ENCODE measurements at regions not wholly inside any gene's neighbourhood (a gene's known extent, or its start where the extent isn't known, plus 50 kb on each side); places are given as distances from the start of the nearest gene placed in this dataset.
"Not testable (repeated sequence)": the region's sequence is repeated elsewhere in the genome, so short reads cannot be mapped to it uniquely, and the experiment has no call there.

DNA sequence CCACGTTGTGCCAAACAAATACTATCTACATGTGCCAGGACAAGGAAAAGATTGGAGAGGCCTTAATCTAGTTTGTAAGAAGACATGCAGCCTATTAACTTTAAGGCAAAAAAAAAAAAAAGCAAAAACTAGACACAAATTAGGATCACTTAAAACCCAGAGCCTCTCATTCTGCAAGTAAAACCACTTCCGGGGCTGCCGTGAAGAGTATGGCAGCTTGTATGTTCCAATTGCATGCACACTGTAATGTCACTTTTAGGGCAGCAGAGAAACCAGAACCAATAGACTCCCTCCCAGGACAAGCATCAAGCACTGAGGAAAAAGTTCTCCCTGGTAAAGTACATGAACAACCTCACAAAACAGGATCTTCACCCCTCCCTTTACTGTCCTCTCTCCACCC is 70.6 kb downstream of the RSL24D1 start:
- DNase-seq, result no peak

DNA sequence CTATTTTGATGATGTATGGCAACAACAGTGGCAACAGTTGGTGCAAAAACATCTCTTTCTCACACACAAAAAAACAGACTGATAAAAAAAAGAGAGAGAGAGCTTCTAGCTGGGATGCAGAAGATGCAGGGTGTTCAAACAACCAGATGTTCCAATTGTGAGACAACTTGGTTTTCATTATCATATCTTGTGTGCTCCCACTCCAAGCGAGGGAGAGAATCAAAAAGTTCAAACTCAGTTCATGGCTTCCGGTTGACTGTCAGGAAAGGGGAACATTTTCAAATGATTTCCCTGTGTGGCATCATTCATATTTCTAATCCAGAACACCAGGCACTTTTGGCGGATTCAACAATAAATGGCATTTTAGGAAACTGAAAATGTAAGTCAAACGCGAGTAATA is 72.1 kb downstream of the RSL24D1 start:
- DNase-seq, result no peak

DNA sequence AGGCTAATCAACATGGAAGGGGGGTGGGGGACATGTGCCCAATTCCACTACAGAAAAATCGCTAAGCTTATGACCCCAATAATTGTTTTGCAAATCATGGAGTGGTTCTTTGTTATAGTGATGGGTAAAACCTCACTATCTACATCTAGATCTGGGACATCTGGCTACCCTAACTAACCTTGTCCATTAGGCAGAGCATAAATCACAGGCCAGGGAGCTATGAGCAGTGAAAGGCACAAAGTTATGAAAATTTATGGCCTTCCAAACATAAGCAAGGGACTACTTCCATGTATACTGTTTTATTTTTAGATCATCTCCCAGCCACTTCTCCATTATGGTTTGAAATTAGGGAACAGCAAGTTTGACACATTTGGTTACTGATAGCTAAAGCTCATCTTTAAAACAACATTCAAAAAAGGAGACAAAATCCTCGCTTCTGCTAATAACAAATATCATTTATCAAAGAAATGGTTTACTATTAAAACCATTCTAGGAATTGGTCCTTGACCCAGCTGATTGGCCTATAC is 78.3 kb downstream of the RSL24D1 start:
- DNase-seq, result no peak

DNA sequence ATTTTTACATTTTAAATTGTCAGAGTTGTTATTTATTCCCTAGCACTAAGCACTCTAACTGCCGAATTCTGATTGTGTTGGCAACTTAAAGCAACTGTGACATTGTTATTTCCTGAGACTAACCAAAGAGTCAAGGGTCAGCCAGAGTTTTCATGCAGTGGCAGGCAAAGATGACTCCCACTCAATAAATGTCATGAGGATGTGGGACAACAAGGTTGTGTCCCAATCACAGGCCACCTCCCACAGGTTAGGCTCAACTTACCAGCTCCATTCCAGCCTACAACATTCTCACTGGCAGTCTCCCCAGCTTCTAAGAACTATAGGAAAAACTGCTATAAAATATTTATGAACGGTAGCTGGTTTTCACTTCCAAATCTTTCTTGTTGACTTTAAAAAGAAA is 80.1 kb downstream of the RSL24D1 start:
- DNase-seq, result no peak

DNA sequence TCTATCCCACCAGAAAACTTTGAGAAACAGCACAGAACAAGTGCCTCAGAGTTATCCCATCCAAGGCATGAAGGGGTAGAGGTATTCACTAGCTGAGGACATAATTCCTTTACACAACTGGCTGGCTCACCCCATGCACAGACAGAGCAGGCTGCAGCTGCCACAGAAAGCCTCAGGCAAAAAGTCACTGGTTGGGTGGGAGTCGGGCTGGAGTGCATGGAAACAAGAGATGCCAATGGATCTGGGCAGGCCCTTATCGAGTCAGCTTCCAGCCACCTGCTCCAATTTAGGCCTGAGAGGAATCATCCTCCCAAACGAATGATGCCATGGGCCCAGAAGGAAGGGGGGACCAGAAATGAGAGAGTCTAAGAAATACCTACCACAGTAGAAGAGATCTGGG is 83.0 kb downstream of the RSL24D1 start:
- DNase-seq, result no peak

DNA sequence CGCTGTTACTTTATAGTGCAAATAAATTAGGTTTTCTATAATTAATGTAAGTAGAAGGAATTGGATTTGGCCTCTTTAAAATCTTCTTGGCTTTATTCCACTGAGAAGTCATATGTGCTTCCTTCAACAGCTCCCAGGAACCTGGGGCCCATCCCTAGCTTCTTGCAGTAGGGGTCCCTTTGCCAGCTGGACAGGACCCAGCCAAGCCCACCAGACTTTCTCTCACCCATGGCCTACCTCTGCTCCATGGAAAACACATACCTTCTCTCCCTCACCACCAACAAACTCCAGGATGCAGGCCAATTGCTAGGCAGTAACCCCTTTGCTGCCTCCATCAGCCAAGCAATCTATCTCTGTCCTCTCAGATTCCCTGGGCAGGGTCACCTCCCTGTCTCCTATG is 84.0 kb downstream of the RSL24D1 start:
- DNase-seq, result no peak

DNA sequence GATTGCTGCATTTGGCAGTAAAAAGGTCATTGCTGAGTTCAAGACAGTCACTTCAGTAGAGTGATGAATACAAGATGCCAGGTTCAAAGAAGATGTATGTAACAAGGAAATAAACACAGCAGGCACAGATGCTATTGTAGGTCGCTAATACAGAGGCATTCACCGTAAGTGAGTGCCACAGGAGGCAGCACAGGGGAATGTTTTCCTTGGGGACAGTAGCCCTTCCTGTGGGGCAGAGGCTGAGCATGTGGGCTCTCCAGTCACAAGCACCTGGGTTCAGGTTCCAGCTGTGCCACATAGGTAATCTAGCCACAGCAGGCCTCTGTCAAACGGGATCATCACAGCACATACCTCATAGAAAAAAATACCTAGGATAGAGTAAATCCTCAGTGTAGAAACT is 86.3 kb downstream of the RSL24D1 start:
- DNase-seq, result no peak

DNA sequence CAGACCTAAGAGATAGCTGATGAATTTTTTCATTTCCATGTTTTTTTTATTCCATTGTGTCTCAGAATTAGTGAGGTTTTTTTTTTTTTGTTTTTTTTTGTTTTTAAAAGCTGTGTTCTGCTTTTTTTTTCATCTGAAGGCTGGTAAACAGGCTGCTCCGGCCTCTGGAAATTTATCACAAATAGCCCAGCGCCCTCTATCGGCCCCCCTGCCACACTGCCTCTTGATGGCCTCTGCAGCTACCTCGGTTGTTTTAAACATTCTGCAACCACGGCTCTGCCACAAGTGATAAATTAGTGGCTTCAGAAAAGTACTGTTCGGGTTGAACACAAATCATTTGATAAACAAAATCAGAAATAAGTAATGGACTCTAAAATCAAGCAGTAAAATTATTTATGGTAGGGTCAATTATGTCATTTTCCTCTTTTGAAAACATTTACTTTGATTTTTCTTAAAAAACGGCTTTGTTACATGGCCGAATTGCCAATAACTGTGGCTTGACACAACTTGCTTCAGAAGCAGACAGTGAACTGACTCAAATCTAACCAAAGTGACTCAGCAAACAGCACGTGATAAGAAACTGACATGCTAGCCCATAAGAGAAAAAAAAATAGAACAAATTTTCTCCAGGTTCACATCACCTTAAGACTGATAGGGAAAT is 87.8 kb downstream of the RSL24D1 start:
- peak in 56 of 58 donors; percentile 1 to 83 (median 38) for DNase-seq

DNA sequence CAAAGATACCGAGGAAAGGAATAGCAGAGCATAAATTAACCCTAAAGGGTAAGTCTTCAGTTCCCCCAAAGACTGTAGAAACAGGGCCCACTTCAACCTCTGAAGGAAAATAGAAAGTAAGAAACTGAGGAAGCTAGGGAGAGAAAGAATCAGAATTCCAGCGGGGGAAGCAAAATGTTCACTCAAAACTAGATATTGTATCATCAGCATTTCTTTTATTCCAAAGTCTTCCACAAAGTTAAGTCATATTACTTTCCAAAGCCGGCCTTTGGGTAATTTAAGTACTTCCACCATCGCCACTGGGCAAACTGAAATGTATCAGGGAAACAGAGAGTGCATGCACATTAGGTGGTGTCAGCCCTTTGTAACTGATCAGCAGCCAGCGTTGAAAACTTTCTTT is 88.3 kb downstream of the RSL24D1 start:
- peak in 1 of 58 donors; percentile 6 for DNase-seq

DNA sequence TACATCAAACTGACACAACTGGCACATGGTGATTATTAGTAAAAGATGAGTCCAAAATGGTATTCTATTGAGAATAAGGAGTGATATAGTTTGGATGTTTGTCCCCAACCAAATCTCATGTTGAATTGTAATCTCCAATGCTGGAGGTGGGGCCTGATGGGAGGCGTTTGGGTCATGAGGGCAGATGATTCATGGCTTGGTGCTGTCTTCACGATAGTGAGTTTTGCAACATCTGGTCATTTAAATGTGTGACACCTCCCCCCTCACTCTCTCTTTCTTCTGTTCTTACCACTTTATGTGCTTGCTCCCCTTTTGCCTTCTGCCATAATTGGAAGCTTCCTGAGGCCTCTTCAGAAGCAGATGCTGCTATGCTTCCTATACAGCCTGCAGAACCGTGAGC is 90.6 kb downstream of the RSL24D1 start:
- DNase-seq, result no peak

DNA sequence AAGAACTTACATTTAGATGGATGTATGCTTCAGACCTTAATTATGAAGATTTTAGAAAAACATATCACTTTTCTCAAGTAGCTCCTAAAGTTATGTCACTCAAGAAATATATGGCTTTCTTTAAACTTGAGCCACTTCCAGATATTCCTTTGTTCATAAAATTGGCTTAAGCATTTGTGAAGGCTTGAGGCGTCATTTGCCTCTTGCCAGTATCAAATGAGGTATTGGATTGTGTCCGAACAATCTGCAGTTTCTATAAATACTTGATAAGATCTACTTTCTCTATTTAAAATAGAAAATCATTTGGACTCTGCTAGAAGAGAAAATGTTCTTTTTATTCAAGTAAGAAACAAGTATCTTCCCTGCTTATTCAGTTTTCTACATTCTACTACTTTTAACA is 102.6 kb downstream of the RSL24D1 start:
- DNase-seq, result no peak

DNA sequence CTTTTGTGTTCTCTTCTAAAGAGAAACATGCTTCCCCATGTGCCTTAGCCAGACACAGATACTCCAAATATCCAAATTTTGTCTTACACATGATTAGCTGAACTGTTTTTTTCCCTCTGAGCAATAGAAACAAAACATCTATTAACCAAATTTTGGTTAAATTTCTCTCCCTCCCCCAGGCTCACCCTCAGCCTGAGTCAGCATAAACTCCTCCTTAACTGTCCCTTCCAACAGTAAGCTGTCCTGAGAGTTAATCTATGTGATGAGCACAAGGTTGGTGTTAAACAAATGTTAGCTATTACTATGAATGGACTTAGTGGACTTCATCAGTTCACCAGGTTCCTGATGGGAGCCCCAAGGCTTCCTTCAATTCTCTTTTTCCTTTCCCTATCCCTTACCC is 108.5 kb downstream of the RSL24D1 start:
- no peak for DNase-seq

DNA sequence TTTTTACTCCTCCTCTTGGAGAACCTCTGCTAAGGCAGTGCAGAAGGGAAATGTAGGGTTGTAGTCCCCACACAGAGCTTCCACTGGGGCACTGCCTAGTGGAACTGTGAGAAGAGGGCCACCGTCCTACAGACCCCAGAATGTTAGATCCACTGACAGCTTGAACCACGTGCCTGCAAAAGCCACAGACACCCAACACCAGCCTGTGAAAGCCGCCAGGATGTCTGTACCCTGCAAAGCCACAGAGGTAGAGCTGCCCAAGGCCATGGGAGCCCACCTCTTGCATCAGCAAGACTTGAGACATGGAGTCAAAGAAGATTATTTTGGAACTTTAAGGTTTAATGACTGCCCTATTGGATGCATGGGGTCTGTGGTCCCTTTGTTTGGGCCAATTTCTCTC is 112.1 kb downstream of the RSL24D1 start:
- no peak for DNase-seq

DNA sequence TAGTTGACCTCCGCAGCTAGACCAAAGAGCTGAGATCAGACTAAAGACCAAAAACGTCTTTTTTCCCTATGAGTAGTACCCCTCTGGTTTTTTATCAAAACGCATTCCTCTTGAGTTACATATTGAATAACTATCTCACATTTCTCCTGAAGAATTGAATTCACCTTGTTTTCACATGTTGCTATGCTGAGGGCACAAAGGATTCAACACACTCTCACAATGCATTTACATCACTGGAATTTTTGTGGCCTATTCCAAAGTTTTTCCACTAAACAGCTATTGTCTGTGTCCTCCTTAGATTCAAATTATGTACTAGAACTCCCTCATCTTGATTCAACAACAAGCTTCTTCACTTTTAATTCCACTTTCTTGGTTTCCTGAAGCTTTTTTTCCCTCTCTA is 112.5 kb downstream of the RSL24D1 start:
- DNase-seq, result no peak

DNA sequence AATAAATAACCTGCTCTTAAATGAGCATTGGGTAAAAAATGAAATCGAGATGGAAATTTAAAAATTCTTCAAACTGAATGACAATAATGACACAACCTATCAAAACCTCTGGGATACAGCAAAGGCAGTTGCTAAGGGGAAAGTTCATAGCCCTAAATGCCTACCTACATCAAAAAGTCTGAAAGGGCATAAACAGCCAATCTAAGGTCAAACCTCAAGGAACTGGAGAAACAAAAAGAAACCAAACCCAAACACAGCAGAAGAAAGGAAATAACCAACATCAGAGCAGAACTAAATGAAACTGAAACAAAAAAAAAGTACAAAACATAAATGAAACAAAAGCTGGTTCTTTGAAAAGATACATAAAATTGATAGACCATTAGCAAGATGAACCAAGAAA is 119.7 kb downstream of the RSL24D1 start:
- not testable (repeated sequence) for DNase-seq

DNA sequence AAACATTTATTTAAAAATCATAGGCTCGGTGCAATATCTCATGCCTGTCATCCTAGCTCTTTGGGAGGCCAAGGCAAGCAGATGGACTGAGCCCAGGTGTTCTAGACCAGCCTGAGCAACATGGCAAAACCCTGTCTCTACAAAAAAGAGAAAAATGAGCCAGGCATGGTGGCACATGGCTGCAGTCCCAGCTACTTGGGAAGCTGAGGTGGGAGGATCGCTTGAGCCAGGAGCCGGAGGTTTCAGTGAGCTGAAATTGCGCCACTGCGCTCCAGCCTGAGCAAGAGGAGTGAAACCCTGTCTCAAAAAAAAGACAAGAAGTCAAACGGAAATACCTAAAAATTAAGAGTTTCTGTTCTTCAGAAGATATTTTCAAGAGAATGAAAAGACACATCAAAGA is 122.3 kb downstream of the RSL24D1 start:
- no peak for DNase-seq

DNA sequence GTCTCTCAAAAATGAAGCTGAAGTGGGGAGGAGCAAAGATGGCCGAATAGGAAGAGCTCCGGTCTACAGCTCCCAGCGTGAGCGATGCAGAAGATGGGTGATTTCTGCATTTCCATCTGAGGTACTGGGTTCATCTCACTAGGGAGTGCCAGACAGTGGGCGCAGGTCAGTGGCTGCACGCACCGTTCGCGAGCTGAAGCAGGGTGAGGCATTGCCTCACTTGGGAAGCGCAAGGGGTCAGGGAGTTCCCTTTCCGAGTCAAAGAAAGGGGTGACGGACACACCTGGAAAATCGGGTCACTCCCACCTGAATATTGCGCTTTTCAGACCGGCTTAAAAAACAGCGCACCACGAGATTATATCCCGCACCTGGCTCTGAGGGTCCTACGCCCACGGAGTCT is 132.8 kb downstream of the RSL24D1 start:
- not testable (repeated sequence) for DNase-seq

DNA sequence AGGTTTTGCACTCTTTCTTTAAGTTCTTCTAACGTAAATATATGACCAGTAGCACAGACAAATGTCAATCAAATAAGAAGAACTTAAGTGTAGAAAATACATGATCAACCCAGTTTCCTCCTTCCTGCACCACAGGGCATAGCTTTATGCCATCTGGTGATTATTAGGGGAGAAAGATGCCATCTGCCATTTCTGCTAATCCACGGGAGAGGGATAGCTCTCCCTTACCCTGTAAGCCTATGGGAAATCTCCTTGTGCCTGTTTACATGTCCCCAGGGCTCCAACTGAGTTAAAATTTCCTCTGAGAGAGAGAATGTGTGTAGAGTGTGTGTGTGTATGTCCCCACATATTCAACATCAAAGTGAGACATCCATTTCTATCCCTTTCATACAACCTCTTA is 135.9 kb downstream of the RSL24D1 start:
- no peak for DNase-seq

DNA sequence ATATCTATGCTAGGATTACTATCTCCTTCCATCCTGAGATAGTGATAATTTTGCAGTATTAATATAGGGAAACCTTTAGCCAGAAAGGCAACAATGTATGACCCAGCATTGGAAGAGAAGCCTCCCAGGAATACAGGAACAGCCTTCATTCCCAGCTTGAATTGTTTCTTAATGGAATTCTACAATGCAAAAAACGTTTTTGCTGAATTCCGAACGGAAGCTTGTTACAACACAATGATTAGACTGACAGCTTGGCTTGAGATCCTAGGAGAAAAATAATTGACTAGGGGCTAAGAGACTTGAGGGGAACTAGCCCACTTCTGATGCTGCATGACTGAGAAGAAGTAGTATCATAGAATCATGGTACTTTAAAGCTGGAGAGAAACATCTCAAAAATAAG is 140.2 kb downstream of the RSL24D1 start:
- DNase-seq, result no peak

DNA sequence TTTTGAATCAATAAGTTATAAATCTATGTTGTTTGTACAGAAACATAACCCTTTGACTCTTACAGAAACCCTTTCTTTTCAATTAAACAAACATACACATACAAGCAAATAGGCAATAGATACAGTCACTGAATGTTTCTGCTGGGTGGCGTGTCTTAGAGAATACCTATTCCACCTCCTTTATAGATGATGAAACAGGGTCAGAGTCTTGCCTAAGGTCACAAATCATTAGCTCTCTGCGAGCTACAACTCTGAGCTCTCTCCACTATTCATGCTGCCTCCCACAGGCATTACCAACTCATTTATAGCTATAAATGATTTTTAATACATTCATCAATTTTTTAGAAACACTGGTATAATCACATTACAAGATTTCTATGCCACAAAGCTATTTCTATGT is 152.6 kb downstream of the RSL24D1 start:
- no peak for DNase-seq

DNA sequence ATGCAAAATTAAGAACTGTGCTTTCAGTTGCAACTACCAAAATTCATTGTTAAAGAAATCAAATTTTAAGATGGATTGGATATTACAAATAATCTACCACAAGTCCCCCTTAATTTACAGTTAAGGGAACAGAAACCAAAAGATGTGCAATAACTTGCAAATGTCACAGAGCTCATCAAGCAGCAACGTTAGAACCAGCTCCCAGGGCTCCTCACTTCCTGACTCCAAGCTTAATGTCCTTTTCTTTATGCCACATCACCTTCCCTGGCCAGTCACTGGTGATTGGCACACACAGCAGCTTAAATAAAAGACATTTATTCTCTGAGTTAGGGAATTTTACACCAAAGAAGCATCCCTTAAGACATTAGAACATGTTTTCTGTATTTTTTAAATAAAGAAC is 159.7 kb downstream of the RSL24D1 start:
- no peak for DNase-seq

DNA sequence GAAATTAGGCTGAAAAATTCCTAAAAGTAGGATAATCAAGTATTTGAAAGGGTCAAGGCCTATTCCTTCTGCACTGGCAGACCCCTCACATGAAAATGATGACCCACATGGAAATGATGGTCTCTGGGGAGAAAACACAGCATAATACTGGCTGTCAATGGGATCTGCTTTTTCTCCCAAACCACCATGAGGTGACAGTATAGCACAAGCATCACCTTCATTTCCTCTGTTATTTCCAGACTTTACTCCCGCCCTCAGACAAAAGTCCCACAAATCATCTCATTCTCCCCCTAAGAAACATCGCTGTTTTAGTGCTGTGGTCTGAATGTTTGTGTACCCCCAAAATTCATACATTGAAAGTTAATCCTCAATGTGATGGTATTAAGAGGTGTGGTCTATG is 161.0 kb downstream of the RSL24D1 start:
- DNase-seq, result no peak

DNA sequence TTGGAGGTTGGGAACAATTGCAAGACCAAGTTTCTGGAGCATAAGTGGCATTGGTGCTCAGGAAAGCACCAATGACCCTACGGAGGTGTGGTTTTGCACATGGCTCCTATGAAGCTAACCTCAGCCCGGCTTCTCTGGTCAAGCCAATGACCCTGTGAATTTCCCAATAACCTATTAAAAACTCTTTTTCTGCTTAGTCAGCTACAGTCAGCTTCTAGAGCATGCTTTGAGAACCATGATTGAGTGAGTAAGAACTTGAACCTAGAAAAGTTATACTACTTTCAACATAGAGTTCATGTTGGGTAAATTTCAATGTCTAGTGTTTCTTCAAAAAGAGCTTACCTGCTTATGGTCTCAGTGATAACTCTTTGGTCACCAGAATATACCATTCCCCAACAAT is 163.2 kb downstream of the RSL24D1 start:
- no peak for DNase-seq

DNA sequence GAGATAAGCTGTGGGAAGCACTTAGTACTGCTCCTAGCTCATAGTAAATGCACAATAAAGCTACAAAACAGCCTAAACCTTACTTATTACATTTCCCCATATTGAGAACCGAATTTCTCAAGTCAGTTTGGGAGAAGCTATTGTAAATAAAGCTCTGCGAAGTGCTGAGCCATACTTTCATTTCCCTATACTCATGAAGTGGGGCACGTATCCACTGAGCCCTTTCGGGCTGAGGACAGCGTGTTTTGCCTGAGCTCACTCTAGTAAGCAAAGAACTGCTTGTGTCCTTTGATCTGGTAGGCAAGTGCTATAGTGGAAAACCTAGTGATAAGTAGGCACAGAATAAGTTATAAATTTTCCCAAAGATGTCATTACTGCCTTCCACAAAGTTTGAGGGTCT is 165.0 kb downstream of the RSL24D1 start:
- DNase-seq, result peak in 6 of 58 donors; percentile 1 to 12 (median 10)

Data from anterior cingulate cortex (tissue), 58 donors.